ENCODE measurements at regions not wholly inside any gene's neighbourhood (a gene's known extent, or its start where the extent isn't known, plus 50 kb on each side); places are given as distances from the start of the nearest gene placed in this dataset.

- Histone ChIP-seq H3K27ac (no peak overlapping the region), H3K4me1 (ENCODE audit: control insufficient read depth in 1 of 2, insufficient read depth in 1 of 2, low read depth in 1 of 2, low read length in 1 of 2) (no peaks in the 10 kb centered on the region), H3K27me3 (no peaks in the 10 kb centered on the region), H3K36me3 (no peaks in the 10 kb centered on the region), H3K4me3 (ENCODE audit: low read depth in 1 of 2, low read length in 1 of 2) (no peak overlapping the region), H3K9me3 (no peaks in the 10 kb centered on the region)
- TF ChIP-seq CTCF (IDR thresholded peaks at IDR 0.05): no peak
These were observed 369.9 kb upstream of the ZNF507 start for GRCh38 chr19:31975461-31975860.

DNA sequence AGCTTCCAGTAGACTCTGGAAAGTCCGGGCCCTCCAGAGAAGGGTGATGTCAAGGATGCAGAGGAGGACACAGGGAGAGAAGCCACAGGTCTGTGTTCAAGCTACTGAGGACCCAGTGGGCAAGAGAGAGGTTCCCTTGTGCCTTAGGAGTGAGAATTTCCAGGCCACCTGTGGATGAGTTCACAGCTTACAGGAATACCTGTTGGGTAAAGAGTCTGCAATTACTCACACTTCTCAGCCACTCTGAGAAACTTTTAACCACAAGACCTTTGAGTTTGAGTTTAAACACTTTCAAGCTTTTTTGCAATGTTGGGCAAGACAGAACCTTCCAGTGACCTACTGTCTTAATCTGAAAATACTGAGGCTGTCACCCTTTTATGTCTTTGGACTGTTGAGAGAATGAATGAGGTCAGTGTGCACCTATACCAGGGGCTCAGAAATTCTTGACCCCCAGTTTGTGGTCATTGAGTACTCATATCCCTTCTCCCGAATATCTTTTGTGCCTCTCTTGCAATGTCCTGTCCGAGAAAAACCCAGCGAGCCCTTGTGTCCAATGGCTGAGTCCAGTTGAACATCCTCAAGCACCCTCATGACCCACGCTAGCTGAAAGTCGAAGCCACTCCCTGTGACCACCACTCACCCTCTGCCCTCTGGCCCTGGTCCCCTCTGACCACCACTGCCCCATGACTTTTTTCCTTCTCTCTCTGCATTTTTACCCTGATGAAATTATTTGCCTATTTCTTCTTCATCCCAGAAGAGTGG is 368.5 kb upstream of the ZNF507 start:
- TF ChIP-seq CTCF (IDR thresholded peaks at IDR 0.05): no peak
- H3K4me3 ChIP-seq (ENCODE audit: low read depth in 1 of 2, low read length in 1 of 2): no peak overlapping the region
- no peaks in the 10 kb centered on the region for H3K36me3 ChIP-seq
- no peaks in the 10 kb centered on the region for H3K4me1 ChIP-seq (ENCODE audit: control insufficient read depth in 1 of 2, insufficient read depth in 1 of 2, low read depth in 1 of 2, low read length in 1 of 2)
- no peak overlapping the region for H3K27ac ChIP-seq
- no peaks in the 10 kb centered on the region for H3K27me3 ChIP-seq
- H3K9me3 ChIP-seq: no peaks in the 10 kb centered on the region

GRCh38 chr19:31979362-31979761 is 366.0 kb upstream of the ZNF507 start:
- H3K9me3 ChIP-seq: no peaks in the 10 kb centered on the region
- no peak for TF ChIP-seq CTCF (IDR thresholded peaks at IDR 0.05)
- H3K4me3 ChIP-seq (ENCODE audit: low read depth in 1 of 2, low read length in 1 of 2): no peak overlapping the region

GRCh38 chr19:31979949-31980670 is 365.3 kb upstream of the ZNF507 start:
- Histone ChIP-seq H3K4me1 (ENCODE audit: control insufficient read depth in 1 of 2, insufficient read depth in 1 of 2, low read depth in 1 of 2, low read length in 1 of 2) (no peaks in the 10 kb centered on the region), H3K4me3 (ENCODE audit: low read depth in 1 of 2, low read length in 1 of 2) (no peak overlapping the region), H3K9me3 (no peaks in the 10 kb centered on the region), H3K27ac (no peak overlapping the region), H3K27me3 (no peaks in the 10 kb centered on the region), H3K36me3 (no peaks in the 10 kb centered on the region)
- TF ChIP-seq CTCF (IDR thresholded peaks at IDR 0.05): no peak

More at GRCh38 chr19:31979362-31979761, 366.0 kb upstream of the ZNF507 start:
- Histone ChIP-seq H3K27ac (no peak overlapping the region), H3K27me3 (no peaks in the 10 kb centered on the region), H3K4me1 (ENCODE audit: control insufficient read depth in 1 of 2, insufficient read depth in 1 of 2, low read depth in 1 of 2, low read length in 1 of 2) (no peaks in the 10 kb centered on the region), H3K36me3 (no peaks in the 10 kb centered on the region)

DNA sequence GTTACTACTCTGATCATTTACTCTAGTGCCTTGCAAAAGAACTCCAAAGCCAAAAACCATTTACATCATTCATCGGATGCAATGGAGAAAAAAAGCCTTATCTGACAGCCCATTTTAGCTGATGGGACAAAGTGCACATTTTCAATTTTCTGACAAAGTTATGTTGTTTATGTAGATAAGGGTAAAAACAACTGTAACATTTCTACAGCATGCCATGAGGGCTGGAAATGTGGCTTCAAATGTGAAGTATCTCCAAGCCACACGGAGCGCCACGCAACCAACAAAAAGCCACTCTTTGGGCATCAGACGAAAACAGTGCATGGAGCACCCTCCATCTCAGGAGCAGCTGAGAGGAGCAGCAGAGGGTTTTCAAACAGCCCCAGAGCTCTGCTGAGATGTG is 364.6 kb upstream of the ZNF507 start:
- Histone ChIP-seq H3K27ac (no peak overlapping the region), H3K36me3 (no peaks in the 10 kb centered on the region), H3K9me3 (no peaks in the 10 kb centered on the region), H3K27me3 (no peaks in the 10 kb centered on the region), H3K4me1 (ENCODE audit: control insufficient read depth in 1 of 2, insufficient read depth in 1 of 2, low read depth in 1 of 2, low read length in 1 of 2) (no peaks in the 10 kb centered on the region), H3K4me3 (ENCODE audit: low read depth in 1 of 2, low read length in 1 of 2) (no peak overlapping the region)
- TF ChIP-seq CTCF (IDR thresholded peaks at IDR 0.05): no peak
